ENCODE measurements at regions not wholly inside any gene's neighbourhood (a gene's known extent, or its start where the extent isn't known, plus 50 kb on each side); places are given as distances from the start of the nearest gene placed in this dataset.

DNA sequence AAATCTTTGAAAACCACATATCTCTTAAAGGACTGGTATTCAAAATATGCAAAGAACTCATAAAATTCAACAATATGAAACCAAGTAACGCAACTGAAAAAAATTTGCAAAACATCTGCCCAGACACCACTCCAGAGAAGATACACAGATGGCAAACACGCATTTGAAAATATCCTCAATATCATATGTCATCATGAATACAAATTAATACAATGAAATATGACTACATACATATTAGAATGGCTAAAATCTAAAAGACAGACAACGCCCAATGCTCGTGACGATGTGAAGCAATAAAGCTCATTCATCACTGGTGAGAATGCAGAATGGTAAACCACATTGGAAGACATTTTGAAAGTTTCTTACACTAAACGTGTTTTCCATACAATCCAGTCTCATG lies 770.1 kb upstream of the CELF2 start:
- TF ChIP-seq, protein P1, sequence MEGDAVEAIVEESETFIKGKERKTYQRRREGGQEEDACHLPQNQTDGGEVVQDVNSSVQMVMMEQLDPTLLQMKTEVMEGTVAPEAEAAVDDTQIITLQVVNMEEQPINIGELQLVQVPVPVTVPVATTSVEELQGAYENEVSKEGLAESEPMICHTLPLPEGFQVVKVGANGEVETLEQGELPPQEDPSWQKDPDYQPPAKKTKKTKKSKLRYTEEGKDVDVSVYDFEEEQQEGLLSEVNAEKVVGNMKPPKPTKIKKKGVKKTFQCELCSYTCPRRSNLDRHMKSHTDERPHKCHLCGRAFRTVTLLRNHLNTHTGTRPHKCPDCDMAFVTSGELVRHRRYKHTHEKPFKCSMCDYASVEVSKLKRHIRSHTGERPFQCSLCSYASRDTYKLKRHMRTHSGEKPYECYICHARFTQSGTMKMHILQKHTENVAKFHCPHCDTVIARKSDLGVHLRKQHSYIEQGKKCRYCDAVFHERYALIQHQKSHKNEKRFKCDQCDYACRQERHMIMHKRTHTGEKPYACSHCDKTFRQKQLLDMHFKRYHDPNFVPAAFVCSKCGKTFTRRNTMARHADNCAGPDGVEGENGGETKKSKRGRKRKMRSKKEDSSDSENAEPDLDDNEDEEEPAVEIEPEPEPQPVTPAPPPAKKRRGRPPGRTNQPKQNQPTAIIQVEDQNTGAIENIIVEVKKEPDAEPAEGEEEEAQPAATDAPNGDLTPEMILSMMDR (IDR thresholded peaks at IDR 0.05; ENCODE audit: poor library complexity) = no peak
- TF ChIP-seq EZH2phosphoT487 (IDR thresholded peaks at IDR 0.05; ENCODE audit: low read depth, severe bottlenecking, unreplicated experiment) (no peak), EZH2 (IDR thresholded peaks at IDR 0.05; ENCODE audit: borderline replicate concordance) (no peak)
